SK-N-SH treated with all-trans-retinoic acid at 6 μM for 48 hours (cell line): ENCODE measurements at regions not wholly inside any gene's neighbourhood (a gene's known extent, or its start where the extent isn't known, plus 50 kb on each side); places are given as distances from the start of the nearest gene placed in this dataset.
"Not testable (repeated sequence)": the region's sequence is repeated elsewhere in the genome, so short reads cannot be mapped to it uniquely, and the experiment has no call there.

Experiments used
- ATAC-seq: fragments of 200-7000 bp; cut with Tn5 transposase; 3 replicates; pipeline ENCODE4 v1.9.1; 2020; ENCODE audit warnings: mild to moderate bottlenecking, moderate library complexity
- ARNTL ChIP-seq: fragments of 450-650 bp; formaldehyde crosslinking; IDR thresholded peaks from 2 replicates; pipeline ENCODE4 v1.5.0; 2020; ENCODE audit warnings: low read depth, mild to moderate bottlenecking, moderate library complexity, borderline replicate concordance
- CREB5 ChIP-seq: fragments of 250-450 bp; sonication (Bioruptor Pico); IDR thresholded peaks from 2 replicates; pipeline ENCODE4 v1.5.1; 2020; ENCODE audit warnings: low read depth, mild to moderate bottlenecking, moderate library complexity
- CSDC2 ChIP-seq: fragments of 250-450 bp; sonication (Bioruptor Pico); IDR thresholded peaks from 2 replicates; pipeline ENCODE4 v1.5.0; 2020; ENCODE audit warnings: mild to moderate bottlenecking, moderate library complexity
- GLIS3 ChIP-seq: fragments of 250-450 bp; sonication (Bioruptor Pico); IDR thresholded peaks from 2 replicates; pipeline ENCODE4 v1.5.0; 2020; ENCODE audit warnings: mild to moderate bottlenecking, moderate library complexity
- ISL1 ChIP-seq: fragments of 250-450 bp; sonication (Bioruptor Pico); IDR thresholded peaks from 2 replicates; pipeline ENCODE4 v2.1.2; 2022; ENCODE audit warnings: mild to moderate bottlenecking, moderate library complexity
- POU6F1 ChIP-seq: fragments of 250-450 bp; sonication (Bioruptor Pico); IDR thresholded peaks from 2 replicates; pipeline ENCODE4 v1.8.0; 2021; ENCODE audit warnings: low read depth, mild to moderate bottlenecking, moderate library complexity, borderline replicate concordance
- PPARA ChIP-seq: fragments of 250-450 bp; sonication (Bioruptor Pico); IDR thresholded peaks from 2 replicates; pipeline ENCODE4 v1.5.0; 2020; ENCODE audit warnings: mild to moderate bottlenecking, borderline replicate concordance
- RARB ChIP-seq: fragments of 250-450 bp; sonication (Bioruptor Pico); IDR thresholded peaks from 2 replicates; pipeline ENCODE4 v1.8.0; 2021; ENCODE audit warnings: mild to moderate bottlenecking, moderate library complexity
- TCF4 ChIP-seq: fragments of 250-450 bp; sonication (Bioruptor Pico); IDR thresholded peaks from 2 replicates; pipeline ENCODE4 v1.8.0; 2021; ENCODE audit warnings: mild to moderate bottlenecking, moderate library complexity, borderline replicate concordance
- TOX ChIP-seq: fragments of 250-450 bp; sonication (Bioruptor Pico); IDR thresholded peaks from 2 replicates; pipeline ENCODE4 v1.8.0; 2021; ENCODE audit warnings: mild to moderate bottlenecking, moderate library complexity, borderline replicate concordance
- ZC3H10 ChIP-seq: fragments of 250-450 bp; sonication (Bioruptor Pico); IDR thresholded peaks from 2 replicates; pipeline ENCODE4 v1.5.1; 2021; ENCODE audit warnings: mild to moderate bottlenecking, moderate library complexity
- ZFP3 ChIP-seq: fragments of 250-450 bp; sonication (Bioruptor Pico); IDR thresholded peaks from 2 replicates; pipeline ENCODE4 v1.5.0; 2020; ENCODE audit warnings: mild to moderate bottlenecking, moderate library complexity
- ZNF565 ChIP-seq: fragments of 450-650 bp; formaldehyde crosslinking; conservative IDR thresholded peaks from 2 replicates; pipeline ENCODE4 v1.5.0; 2020; ENCODE audit warnings: low read depth, mild to moderate bottlenecking, moderate library complexity
- ZNF70 ChIP-seq: fragments of 450-650 bp; formaldehyde crosslinking; IDR thresholded peaks from 2 replicates; pipeline ENCODE4 v1.5.0; 2020; ENCODE audit warnings: mild to moderate bottlenecking, moderate library complexity
- TF ChIP-seq, protein P1 (sequence below): fragments of 250-450 bp; sonication (Bioruptor Pico); IDR thresholded peaks from 2 replicates; pipeline ENCODE4 v1.8.0; 2020; ENCODE audit warnings: mild to moderate bottlenecking, moderate library complexity, borderline replicate concordance
- TF ChIP-seq, protein P2 (sequence below): fragments of 250-450 bp; sonication (Bioruptor Pico); IDR thresholded peaks from 2 replicates; pipeline ENCODE4 v1.5.0; 2020; ENCODE audit warnings: mild to moderate bottlenecking, moderate library complexity
- TF ChIP-seq, protein P3 (sequence below): fragments of 250-450 bp; sonication (Bioruptor Pico); IDR thresholded peaks from 2 replicates; pipeline ENCODE4 v1.5.1; 2021; ENCODE audit warnings: mild to moderate bottlenecking, moderate library complexity

DNA sequence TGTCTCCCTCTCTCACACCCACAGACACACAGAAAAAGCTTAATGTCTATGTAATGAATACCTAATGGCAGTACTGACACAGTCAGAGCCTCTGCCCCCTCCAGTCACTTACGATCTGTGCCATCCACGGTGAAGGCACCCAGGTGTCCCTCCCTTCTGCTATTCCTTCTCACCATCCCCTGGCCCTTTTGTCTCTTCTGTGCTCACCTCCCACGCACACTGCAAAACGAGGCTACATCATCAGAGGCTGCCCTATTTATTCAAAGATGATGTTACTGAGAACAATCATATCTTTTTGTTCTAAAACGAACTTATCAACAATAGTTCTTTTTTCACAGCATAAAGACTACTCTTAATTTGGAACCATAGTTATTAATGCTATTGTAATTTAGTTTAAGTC, 246.9 kb upstream of the MKLN1 start:
- ATAC-seq, result no peak
- TF ChIP-seq PPARA (CRISPR knock-in tag) (no peak), CSDC2 (no peak), ISL1 (CRISPR knock-in tag) (no peak), ZNF565 (CRISPR knock-in tag) (no peak), ZFP3 (CRISPR knock-in tag) (no peak)

- ATAC-seq, result no peak
- TF ChIP-seq RARB (CRISPR knock-in tag) (no peak), PPARA (CRISPR knock-in tag) (no peak), CREB5 (CRISPR knock-in tag) (no peak), ARNTL (CRISPR knock-in tag) (no peak), ZNF70 (CRISPR knock-in tag) (no peak), ZFP3 (CRISPR knock-in tag) (no peak), TOX (CRISPR knock-in tag) (no peak), ZNF565 (CRISPR knock-in tag) (no peak)
- TF ChIP-seq, protein P1, sequence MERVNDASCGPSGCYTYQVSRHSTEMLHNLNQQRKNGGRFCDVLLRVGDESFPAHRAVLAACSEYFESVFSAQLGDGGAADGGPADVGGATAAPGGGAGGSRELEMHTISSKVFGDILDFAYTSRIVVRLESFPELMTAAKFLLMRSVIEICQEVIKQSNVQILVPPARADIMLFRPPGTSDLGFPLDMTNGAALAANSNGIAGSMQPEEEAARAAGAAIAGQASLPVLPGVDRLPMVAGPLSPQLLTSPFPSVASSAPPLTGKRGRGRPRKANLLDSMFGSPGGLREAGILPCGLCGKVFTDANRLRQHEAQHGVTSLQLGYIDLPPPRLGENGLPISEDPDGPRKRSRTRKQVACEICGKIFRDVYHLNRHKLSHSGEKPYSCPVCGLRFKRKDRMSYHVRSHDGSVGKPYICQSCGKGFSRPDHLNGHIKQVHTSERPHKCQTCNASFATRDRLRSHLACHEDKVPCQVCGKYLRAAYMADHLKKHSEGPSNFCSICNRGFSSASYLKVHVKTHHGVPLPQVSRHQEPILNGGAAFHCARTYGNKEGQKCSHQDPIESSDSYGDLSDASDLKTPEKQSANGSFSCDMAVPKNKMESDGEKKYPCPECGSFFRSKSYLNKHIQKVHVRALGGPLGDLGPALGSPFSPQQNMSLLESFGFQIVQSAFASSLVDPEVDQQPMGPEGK, result no peak
- TF ChIP-seq, protein P2, sequence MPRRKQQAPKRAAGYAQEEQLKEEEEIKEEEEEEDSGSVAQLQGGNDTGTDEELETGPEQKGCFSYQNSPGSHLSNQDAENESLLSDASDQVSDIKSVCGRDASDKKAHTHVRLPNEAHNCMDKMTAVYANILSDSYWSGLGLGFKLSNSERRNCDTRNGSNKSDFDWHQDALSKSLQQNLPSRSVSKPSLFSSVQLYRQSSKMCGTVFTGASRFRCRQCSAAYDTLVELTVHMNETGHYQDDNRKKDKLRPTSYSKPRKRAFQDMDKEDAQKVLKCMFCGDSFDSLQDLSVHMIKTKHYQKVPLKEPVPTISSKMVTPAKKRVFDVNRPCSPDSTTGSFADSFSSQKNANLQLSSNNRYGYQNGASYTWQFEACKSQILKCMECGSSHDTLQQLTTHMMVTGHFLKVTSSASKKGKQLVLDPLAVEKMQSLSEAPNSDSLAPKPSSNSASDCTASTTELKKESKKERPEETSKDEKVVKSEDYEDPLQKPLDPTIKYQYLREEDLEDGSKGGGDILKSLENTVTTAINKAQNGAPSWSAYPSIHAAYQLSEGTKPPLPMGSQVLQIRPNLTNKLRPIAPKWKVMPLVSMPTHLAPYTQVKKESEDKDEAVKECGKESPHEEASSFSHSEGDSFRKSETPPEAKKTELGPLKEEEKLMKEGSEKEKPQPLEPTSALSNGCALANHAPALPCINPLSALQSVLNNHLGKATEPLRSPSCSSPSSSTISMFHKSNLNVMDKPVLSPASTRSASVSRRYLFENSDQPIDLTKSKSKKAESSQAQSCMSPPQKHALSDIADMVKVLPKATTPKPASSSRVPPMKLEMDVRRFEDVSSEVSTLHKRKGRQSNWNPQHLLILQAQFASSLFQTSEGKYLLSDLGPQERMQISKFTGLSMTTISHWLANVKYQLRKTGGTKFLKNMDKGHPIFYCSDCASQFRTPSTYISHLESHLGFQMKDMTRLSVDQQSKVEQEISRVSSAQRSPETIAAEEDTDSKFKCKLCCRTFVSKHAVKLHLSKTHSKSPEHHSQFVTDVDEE (CRISPR knock-in tag), result no peak
Measured at GRCh38 chr7:131081308-131081707, 246.4 kb upstream of the MKLN1 start.

DNA sequence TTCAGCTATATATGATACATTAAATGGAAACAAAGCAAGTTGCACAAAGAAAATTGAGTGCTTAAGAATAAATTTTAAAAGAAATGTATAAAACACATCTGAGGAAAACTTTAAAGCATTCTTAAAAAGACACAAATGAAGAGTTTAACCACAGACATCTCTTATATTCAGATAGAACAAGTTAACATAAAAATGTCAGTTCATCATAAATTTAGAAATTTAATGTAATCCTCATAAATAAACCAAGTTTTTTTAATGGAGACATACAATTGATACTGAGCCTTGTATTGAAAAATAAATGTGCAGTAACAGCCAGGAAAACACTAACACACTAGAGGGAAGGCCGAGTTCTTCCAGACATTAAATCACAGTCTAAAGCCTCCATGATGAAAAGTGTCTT, 243.9 kb upstream of the MKLN1 start:
- TF ChIP-seq ZNF565 (CRISPR knock-in tag) (no peak), TCF4 (CRISPR knock-in tag) (no peak), ZC3H10 (no peak), POU6F1 (CRISPR knock-in tag) (no peak), CSDC2 (no peak), GLIS3 (CRISPR knock-in tag) (no peak), ZFP3 (CRISPR knock-in tag) (no peak), ARNTL (CRISPR knock-in tag) (no peak)
- TF ChIP-seq, protein P2 (CRISPR knock-in tag), result no peak
- TF ChIP-seq, protein P3, sequence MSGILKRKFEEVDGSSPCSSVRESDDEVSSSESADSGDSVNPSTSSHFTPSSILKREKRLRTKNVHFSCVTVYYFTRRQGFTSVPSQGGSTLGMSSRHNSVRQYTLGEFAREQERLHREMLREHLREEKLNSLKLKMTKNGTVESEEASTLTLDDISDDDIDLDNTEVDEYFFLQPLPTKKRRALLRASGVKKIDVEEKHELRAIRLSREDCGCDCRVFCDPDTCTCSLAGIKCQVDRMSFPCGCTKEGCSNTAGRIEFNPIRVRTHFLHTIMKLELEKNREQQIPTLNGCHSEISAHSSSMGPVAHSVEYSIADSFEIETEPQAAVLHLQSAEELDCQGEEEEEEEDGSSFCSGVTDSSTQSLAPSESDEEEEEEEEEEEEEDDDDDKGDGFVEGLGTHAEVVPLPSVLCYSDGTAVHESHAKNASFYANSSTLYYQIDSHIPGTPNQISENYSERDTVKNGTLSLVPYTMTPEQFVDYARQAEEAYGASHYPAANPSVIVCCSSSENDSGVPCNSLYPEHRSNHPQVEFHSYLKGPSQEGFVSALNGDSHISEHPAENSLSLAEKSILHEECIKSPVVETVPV (CRISPR knock-in tag), result no peak
- TF ChIP-seq, all 23 proteins: peak for 0
- no peak for ATAC-seq

GRCh38 chr7:131084336-131084735, 243.3 kb upstream of the MKLN1 start:
- ATAC-seq, result not testable (repeated sequence)
